MM.1S (cell line): ENCODE measurements at regions not wholly inside any gene's neighbourhood (a gene's known extent, or its start where the extent isn't known, plus 50 kb on each side); places are given as distances from the start of the nearest gene placed in this dataset.

ENCODE experiments used
- DNase-seq: peaks from one replicate; pipeline ENCODE4 v3.0.0-alpha.2; 2015
- H2AFZ ChIP-seq: fragments of 300-600 bp; sonication (generic); 2 replicates; pipeline ENCODE4 v1.6.0; 2016; ENCODE audit warnings: antibody characterized with exemption, low read length
- H3F3A ChIP-seq: fragments of 300-600 bp; sonication (generic); 2 replicates; pipeline ENCODE4 v1.6.1; 2016; ENCODE audit warnings: mild to moderate bottlenecking, antibody characterized with exemption, low read length, moderate library complexity, mixed read lengths; ENCODE audit not compliant: insufficient read depth
- H3K27ac ChIP-seq: fragments of 300-600 bp; sonication (generic); 2 replicates; pipeline ENCODE4 v1.5.1; 2016; ENCODE audit warnings: mild to moderate bottlenecking, low read length
- H3K27me3 ChIP-seq: fragments of 300-600 bp; sonication (generic); replicated peaks from 2 replicates; pipeline ENCODE4 v1.6.0; 2016; ENCODE audit warnings: low read length; ENCODE audit not compliant: insufficient read depth
- H3K36me3 ChIP-seq: fragments of 300-600 bp; sonication (generic); replicated peaks from 2 replicates; pipeline ENCODE4 v1.6.1; 2016; ENCODE audit warnings: mild to moderate bottlenecking, low read length, mixed read lengths; ENCODE audit not compliant: insufficient read depth
- H3K4me1 ChIP-seq: fragments of 300-600 bp; sonication (generic); 2 replicates; pipeline ENCODE4 v1.6.1; 2016; ENCODE audit warnings: low read length, mixed read lengths
- H3K4me2 ChIP-seq: fragments of 300-600 bp; sonication (generic); 2 replicates; pipeline ENCODE4 v1.6.0; 2016; ENCODE audit warnings: low read depth, low read length
- H3K4me3 ChIP-seq: fragments of 300-600 bp; sonication (generic); 2 replicates; pipeline ENCODE4 v1.5.1; 2016; ENCODE audit warnings: low read length, mixed read lengths
- H3K79me2 ChIP-seq: fragments of 300-600 bp; sonication (generic); 2 replicates; pipeline ENCODE4 v1.6.1; 2016; ENCODE audit warnings: mixed run types, low read length, mixed read lengths
- H3K9ac ChIP-seq: fragments of 300-600 bp; sonication (generic); 2 replicates; pipeline ENCODE4 v1.6.1; 2016; ENCODE audit warnings: low read length, mixed read lengths
- H3K9me2 ChIP-seq: fragments of 300-600 bp; sonication (generic); replicated peaks from 2 replicates; pipeline ENCODE4 v1.6.1; 2016; ENCODE audit warnings: mild to moderate bottlenecking, low read length, mixed read lengths; ENCODE audit not compliant: insufficient read depth
- H3K9me3 ChIP-seq: fragments of 300-600 bp; sonication (generic); replicated peaks from 2 replicates; pipeline ENCODE4 v1.6.1; 2016; ENCODE audit warnings: mild to moderate bottlenecking, low read length, mixed read lengths; ENCODE audit not compliant: insufficient read depth
- H4K20me1 ChIP-seq: fragments of 300-600 bp; sonication (generic); 2 replicates; pipeline ENCODE4 v1.6.1; 2016; ENCODE audit warnings: mild to moderate bottlenecking, low read length, moderate library complexity, mixed read lengths; ENCODE audit not compliant: insufficient read depth
- EZH2 ChIP-seq: fragments of 300-600 bp; sonication (generic); optimal IDR thresholded peaks from 2 replicates; pipeline ENCODE3; 2017; ENCODE audit warnings: low read depth, mild to moderate bottlenecking, antibody characterized with exemption, low read length, mixed read lengths
- EZH2phosphoT487 ChIP-seq: fragments of 300-600 bp; sonication (generic); IDR thresholded peaks from 2 replicates; pipeline ENCODE4 v1.6.1; 2018; ENCODE audit warnings: antibody characterized with exemption, low read length
- TF ChIP-seq, protein P1 (sequence below): fragments of 300-600 bp; sonication (generic); IDR thresholded peaks from 2 replicates; pipeline ENCODE4 v1.5.1; 2016; ENCODE audit warnings: antibody characterized with exemption, low read length, mixed read lengths

GRCh38 chr5:125376059-125376641, 629.7 kb upstream of the ZNF608 start:
- H3K4me2 ChIP-seq, result no peak overlapping the region
- no peaks in the 10 kb centered on the region for H3F3A ChIP-seq
- no peak for DNase-seq
- no peaks in the 10 kb centered on the region for H3K4me1 ChIP-seq
- H3K27ac ChIP-seq, result no peak overlapping the region
- H2AFZ ChIP-seq, result no peak overlapping the region
- H3K9me2 ChIP-seq, result no peaks in the 10 kb centered on the region
- no peaks in the 10 kb centered on the region for H3K36me3 ChIP-seq
- no peak overlapping the region for H3K4me3 ChIP-seq
- no peaks in the 10 kb centered on the region for H3K79me2 ChIP-seq
- TF ChIP-seq EZH2, result no peak
- TF ChIP-seq, protein P1, sequence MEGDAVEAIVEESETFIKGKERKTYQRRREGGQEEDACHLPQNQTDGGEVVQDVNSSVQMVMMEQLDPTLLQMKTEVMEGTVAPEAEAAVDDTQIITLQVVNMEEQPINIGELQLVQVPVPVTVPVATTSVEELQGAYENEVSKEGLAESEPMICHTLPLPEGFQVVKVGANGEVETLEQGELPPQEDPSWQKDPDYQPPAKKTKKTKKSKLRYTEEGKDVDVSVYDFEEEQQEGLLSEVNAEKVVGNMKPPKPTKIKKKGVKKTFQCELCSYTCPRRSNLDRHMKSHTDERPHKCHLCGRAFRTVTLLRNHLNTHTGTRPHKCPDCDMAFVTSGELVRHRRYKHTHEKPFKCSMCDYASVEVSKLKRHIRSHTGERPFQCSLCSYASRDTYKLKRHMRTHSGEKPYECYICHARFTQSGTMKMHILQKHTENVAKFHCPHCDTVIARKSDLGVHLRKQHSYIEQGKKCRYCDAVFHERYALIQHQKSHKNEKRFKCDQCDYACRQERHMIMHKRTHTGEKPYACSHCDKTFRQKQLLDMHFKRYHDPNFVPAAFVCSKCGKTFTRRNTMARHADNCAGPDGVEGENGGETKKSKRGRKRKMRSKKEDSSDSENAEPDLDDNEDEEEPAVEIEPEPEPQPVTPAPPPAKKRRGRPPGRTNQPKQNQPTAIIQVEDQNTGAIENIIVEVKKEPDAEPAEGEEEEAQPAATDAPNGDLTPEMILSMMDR, result no peak
- no peak for TF ChIP-seq EZH2phosphoT487
- H4K20me1 ChIP-seq, result no peaks in the 10 kb centered on the region
- H3K9me3 ChIP-seq, result no peaks in the 10 kb centered on the region
- no peaks in the 10 kb centered on the region for H3K27me3 ChIP-seq
- H3K9ac ChIP-seq, result no peak overlapping the region

GRCh38 chr5:125377141-125377540, 630.7 kb upstream of the ZNF608 start:
- TF ChIP-seq, protein P1, result no peak
- TF ChIP-seq EZH2 (no peak), EZH2phosphoT487 (no peak)
- Histone ChIP-seq H2AFZ (no peak overlapping the region), H3F3A (no peaks in the 10 kb centered on the region), H3K9ac (no peak overlapping the region), H3K9me3 (no peaks in the 10 kb centered on the region), H3K9me2 (no peaks in the 10 kb centered on the region), H3K4me3 (no peak overlapping the region), H3K4me2 (no peak overlapping the region), H3K27me3 (no peaks in the 10 kb centered on the region), H3K4me1 (no peaks in the 10 kb centered on the region), H3K79me2 (no peaks in the 10 kb centered on the region), H4K20me1 (no peaks in the 10 kb centered on the region), H3K27ac (no peak overlapping the region), H3K36me3 (no peaks in the 10 kb centered on the region)
- DNase-seq, result no peak

- Histone ChIP-seq H3K4me2 (no peak overlapping the region), H4K20me1 (no peaks in the 10 kb centered on the region)
- no peak for DNase-seq
Observed at GRCh38 chr5:125381290-125381689, 634.9 kb upstream of the ZNF608 start.

DNA sequence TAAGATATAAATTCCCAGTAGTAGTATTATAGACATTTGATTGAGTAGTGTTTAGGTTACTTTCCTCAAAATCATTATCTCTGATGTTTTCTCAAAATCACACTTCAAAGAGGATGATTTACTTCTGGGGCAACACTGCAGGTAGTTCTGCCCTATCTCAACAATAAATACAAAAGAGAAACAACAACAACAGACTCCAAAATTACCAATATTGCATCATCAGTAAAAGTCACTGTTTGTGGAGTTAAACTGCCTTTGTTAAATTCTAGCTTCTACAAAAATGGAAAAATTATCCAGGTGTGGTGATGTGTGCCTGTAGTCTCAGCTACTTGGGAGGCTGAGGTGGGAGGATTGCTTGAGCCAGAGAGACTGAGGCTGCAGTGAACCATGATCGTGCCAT, 637.6 kb upstream of the ZNF608 start:
- H3K27ac ChIP-seq, result no peak overlapping the region

More at GRCh38 chr5:125381290-125381689, 634.9 kb upstream of the ZNF608 start:
- TF ChIP-seq EZH2, result no peak
- no peak overlapping the region for H3K9ac ChIP-seq
- no peaks in the 10 kb centered on the region for H3K27me3 ChIP-seq
- no peaks in the 10 kb centered on the region for H3K36me3 ChIP-seq
- no peak overlapping the region for H3K27ac ChIP-seq
- H3K9me2 ChIP-seq, result no peaks in the 10 kb centered on the region
- no peaks in the 10 kb centered on the region for H3F3A ChIP-seq
- H3K79me2 ChIP-seq, result no peaks in the 10 kb centered on the region
- H2AFZ ChIP-seq, result no peak overlapping the region
- H3K4me1 ChIP-seq, result no peaks in the 10 kb centered on the region
- no peaks in the 10 kb centered on the region for H3K9me3 ChIP-seq
- no peak overlapping the region for H3K4me3 ChIP-seq

More for the DNA sequence above, 637.6 kb upstream of the ZNF608 start:
- H3K9me2 ChIP-seq, result no peaks in the 10 kb centered on the region
- H3K9ac ChIP-seq, result no peak overlapping the region
- H3K36me3 ChIP-seq, result no peaks in the 10 kb centered on the region
- H3K9me3 ChIP-seq, result no peaks in the 10 kb centered on the region
- H3K4me3 ChIP-seq, result no peak overlapping the region
- H3K79me2 ChIP-seq, result no peaks in the 10 kb centered on the region
- no peaks in the 10 kb centered on the region for H3K4me1 ChIP-seq
- no peak for DNase-seq
- no peak overlapping the region for H2AFZ ChIP-seq
- H3F3A ChIP-seq, result no peaks in the 10 kb centered on the region
- H3K27me3 ChIP-seq, result no peaks in the 10 kb centered on the region
- TF ChIP-seq, protein P1, result no peak
- TF ChIP-seq EZH2 (no peak), EZH2phosphoT487 (no peak)
- H3K4me2 ChIP-seq, result no peak overlapping the region
- H4K20me1 ChIP-seq, result no peaks in the 10 kb centered on the region
